ENCODE measurements at regions not wholly inside any gene's neighbourhood (a gene's known extent, or its start where the extent isn't known, plus 50 kb on each side); places are given as distances from the start of the nearest gene placed in this dataset.
"Not testable (repeated sequence)": the region's sequence is repeated elsewhere in the genome, so short reads cannot be mapped to it uniquely, and the experiment has no call there.

DNA sequence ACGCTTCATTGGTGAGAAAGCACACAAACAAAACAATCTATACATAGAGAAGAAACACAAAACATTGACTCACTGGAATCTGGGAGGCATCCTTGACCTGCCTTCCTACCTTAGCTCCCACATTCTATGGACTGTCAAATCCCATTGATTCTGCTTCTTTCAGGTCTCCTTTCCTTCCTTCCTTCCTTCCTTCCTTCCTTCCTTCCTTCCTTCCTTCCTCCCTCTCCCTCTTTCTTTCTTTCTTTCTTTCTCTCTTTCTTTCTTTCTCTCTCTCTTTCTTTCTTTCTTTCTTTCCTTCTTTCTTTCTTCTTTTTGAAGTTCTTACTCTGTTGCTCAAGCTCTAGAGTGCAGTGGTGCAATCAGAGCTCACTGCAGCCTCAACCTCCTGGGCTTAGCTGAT lies 108.0 kb upstream of the SGK1 start:
- not testable (repeated sequence) for DNase-seq (ENCODE audit: low read depth)

DNA sequence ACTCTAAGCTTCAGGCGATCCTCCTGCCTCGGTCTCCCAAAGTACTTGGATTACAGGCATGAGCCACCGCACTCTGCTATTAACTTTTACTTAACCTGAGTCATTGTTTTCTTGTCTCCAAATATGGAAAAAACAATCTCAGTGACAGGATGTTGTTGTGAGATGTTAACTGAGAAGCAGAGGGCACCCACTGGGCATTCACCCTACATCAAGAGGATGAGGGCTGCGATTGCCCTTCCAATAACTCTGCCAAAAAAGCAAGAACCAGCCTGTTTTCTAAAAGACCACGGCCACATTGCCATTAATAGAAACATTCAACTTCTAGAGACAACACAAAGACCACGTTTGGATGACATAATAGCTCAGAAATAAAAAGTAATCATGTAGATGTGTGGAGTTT lies 107.6 kb upstream of the SGK1 start:
- no peak for DNase-seq (ENCODE audit: low read depth)

DNA sequence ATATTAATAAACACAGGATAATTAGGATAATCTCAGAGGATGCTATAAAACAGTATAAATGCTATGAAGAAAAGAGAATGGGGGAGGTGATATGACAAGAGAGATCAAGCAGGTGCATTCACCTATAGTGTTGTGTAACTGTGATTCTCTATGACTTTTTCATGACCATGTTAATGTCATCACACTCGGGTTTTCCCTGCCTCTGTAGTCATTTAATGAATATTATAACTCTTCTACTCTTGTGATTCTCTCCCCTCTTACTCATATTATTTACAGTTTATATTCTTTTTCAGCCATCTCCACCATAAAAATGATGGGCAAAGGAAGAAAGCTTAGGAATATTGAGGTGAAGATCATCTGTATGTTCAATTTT lies 106.9 kb upstream of the SGK1 start:
- DNase-seq (ENCODE audit: low read depth), result no peak

DNA sequence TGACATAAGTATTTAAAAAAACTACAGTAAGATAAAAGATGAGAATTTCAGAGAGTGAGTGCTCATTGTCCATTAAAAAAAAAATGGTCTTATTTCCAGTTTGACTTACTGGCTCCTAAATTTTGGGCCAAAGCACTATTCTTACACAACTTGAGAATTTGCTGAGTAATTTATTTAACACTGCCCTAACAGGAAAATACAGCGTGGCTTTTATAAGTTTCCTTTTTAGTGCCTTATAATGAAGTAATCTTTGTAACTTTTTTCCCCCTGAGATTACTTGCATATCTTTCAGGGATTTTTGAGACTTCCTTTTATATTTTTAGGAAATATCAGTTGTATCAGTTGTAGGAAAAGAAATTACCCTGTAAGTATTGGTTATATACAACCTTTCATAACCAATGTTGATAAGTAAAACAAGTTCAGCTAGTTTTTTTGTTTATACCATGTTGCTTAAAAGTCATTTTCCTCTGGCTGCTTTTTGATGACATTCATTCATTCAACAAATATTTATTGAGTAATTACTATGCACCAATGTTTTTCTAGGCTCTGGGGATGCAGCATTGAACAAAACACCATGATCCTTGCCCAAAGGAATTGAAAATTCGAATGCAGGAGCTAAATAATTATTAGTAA lies 106.4 kb upstream of the SGK1 start:
- no peak for DNase-seq (ENCODE audit: low read depth)

DNA sequence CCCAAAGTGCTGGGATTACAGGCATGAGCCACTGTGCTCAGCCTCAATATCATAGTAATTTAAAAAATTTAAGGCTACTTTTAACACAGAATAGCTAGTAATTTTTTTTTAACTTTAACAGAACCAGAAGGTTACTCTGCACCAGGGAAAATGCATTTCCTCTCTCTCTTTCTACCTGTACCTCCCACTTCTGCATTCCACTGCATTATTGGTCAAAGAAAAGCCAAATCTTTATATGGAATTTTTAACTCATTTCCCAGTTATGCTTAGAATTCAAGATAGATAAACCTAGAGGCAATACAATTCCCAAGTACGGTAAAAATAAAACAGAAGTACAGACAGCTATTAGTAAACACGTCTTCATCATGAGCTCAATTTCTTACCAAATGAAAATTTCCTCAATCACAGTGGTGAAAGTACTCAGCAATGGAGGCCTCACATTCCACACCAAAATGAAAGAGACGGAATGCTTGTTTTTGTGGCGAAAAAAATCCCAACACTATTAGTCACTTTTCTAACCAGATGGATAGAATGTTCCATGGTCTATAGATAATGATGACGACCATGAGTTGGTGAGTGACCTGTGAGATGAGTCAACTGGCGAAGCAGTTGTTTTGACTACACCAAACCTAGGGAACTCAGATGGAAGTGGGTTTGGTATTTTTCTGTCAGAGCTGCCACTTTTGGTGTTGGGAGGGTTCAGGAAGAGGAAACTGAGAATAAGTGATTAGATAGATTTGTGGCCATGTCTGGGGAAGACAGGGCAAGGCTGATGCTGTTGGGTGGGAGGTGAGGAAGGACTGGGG lies 104.7 kb upstream of the SGK1 start:
- no peak for DNase-seq (ENCODE audit: low read depth)

DNA sequence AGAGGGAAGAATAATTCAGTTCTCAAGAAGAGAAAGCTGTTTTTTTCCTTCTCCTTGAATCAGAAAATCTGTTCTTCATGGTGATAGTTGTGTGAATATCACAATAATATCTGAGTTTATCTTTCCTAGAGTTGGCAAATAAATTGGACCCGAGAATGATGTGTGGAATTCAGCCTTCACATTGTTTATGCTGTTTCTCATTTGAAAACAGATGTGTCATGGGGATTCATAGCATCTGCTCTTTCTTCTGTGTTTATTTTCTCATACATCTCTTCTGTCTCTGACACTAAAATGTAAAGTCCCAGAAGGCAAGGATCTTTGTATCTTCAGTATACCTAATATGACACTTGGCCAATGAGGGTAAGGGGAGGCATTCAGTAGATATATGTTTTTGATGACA lies 103.6 kb upstream of the SGK1 start:
- no peak for DNase-seq (ENCODE audit: low read depth)

DNA sequence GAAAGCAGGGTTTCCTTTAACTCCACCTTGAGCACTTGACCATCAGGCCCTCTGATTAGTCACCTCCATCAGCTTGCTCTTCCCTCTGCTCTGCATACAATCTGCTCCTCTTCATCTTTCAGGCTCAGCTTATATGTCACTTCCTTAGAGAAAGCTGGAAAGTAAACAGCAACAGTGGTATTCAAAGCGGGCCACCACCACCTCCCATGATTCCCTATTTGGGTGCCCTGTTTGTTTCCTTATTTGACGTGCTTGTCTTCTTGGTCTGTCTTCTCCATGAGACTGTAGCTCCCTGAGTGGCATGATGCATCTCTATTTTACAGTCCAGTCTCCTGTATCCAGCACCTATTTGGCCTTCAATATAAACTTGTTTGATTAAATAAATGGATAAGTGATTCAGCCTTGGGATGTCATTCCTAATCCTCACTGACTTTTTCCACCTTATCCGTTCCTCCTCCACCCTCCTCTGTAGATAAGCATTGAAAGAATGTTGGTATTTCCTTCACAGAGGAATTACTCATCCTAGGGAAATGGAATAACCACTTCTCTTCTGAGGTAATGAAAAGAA lies 102.8 kb upstream of the SGK1 start:
- DNase-seq (ENCODE audit: low read depth), result no peak

DNA sequence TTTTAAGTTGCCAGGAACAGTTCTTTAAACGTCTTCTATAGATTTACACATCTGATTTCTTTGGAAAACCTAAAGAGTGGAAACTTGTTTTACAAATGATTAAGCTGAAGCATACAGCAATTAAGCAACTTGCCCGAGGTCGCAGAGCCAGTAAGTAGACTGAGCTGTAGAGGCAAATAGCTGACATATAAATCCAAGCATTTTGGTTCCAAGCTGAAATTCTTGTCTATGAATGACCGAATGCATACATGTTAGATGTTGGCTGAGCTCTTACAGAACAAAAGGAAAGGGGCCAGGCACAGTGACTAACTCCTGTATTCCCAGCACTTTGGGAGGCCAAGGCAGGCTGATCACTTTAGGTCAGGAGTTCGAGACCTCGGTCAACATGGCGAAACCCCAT lies 101.8 kb upstream of the SGK1 start:
- DNase-seq (ENCODE audit: low read depth), result no peak

DNA sequence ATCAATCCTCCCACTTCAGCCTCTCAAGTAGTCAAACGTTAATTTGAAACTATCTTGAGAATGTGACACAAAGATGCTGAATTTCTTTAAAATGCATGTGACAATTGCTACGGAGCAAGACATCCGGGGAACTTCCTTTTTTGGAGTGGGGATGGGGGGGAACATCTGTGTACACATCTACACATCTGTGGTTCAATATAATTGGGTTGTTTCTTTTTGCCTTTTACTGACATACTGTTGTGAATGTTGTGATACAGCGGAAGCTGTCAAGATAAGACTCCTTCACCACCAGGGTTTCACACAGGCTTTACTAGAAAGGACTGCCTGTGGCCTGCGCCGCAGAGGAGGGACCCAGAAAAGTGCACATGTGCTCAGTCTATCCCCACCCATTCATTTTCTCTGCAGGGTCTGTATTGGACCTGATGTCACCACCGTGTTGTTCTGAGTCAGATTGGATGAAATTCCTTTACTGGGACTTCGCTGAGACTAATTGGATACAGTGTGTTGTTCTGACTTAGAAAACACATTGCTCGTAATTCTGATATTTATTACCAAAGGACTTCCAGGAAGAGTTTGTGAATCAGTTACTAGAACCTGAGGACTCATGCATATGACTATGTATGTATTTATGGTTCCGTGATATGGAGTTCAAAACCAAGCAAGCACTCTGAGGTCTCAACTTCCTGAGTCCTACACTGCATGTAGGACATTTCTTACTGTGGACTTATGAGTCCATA lies 98.7 kb upstream of the SGK1 start:
- DNase-seq (ENCODE audit: low read depth), result no peak

DNA sequence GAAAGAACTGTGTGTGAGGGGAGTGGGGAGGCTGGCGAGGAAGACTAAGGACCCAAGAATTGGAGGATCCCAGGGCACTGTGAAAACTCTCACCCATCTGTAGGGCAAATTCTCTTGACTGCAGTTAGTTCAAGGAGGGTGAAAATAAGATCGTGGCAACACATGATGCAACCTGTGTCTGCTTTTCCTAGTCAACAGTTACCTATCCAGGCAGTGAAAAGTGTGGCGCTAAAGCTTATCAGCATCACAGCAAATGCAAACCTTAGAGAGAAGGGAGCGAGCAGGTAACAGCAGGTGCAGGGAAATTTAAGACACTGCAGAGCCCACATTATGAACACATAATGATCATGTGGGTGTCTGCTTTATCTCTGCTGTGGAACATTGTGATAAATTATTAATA lies 97.7 kb upstream of the SGK1 start:
- DNase-seq (ENCODE audit: low read depth), result no peak

DNA sequence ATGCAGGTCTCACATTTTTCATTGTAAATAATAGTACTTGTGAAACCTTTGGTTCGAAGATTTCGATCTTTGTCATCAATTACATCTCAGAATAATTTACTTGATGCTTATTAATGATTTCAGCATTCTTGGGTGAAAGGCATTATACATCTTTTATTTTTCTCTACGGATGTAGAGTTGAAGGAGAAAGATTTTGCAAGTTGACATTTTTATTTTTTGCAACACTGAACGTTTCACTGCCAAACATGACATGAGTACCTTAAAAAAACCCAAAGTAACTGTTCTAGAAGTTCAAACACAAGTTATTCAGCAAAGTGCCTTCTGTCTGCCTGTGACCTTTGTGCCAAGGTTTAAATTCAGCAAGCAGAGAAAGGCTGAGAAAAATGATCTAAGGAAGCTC lies 97.3 kb upstream of the SGK1 start:
- no peak for DNase-seq (ENCODE audit: low read depth)

DNA sequence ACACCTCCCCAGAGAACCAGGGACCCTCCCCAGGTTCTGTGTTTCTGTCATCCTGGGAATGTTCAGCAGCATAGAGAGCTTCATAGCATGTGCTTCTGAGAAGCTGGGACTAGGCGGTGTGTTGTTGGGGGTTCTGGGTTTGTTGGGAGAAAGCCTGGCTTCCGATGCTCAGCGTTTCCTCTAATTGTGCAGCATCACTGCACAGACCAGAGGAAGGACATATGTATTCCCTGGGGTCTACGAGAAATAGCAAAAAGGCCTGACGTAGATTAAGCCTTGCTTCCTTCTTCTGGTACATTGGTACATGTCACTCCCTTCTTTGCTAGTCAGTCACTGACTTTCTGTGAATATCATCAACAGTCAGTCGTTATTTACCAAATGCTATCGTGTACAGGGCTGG lies 96.9 kb upstream of the SGK1 start:
- DNase-seq (ENCODE audit: low read depth), result no peak

DNA sequence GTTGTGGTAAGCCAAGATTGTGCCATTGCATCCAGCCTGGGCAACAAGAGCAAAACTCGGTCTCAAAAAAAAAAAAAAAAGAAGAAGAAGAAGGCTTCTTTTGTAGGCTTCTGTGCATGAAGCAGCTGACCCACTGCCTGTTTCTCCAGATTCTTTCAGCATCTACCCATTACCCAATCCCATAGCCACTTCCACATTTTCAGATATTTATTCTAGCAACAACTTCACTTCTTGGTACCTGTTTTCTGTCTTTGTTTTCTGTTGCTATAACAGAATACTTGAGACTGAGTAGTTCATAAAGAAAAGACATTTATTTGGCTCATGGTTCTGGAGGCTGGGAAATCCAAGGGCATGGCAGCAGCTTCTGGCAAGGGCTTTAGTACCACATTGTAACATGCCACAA lies 95.3 kb upstream of the SGK1 start:
- no peak for DNase-seq (ENCODE audit: low read depth)

DNA sequence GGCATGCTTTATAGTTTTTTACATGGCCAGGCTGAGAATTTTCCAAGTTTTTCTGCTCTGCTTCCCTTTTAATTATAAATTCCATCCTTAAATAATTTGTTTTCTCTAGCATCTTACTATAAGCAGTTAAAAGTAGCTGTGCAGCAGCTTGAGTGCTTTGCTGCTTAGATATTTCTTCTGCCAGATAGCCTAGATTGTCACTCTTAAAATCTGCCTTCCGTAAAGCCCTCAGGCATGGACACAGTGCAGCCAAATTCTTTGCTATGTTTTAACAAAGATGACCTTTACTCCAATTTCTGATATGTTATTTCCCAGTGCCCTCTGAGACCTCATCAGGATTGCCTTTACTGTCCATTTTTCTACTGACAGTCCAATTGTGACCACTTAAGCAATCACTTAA lies 92.6 kb upstream of the SGK1 start:
- DNase-seq (ENCODE audit: low read depth), result no peak

DNA sequence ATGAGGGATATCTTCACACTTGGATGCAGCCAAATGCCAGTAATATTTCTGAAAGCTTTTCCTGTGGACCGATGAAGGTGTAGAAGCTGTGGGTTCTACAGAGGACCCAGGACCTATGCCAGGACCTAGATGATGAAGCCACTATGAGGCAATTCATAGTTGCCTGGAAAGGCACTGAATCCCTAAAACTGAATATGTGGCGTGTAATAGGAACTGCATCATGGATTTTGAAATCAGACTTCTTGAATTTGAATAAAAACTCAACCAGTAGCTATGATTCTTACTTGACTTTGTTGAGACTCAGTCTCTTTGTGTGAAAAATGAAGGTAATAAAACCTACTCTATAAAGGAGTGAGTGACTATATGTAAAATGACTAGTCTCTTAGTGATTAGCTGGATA lies 89.9 kb upstream of the SGK1 start:
- no peak for DNase-seq (ENCODE audit: low read depth)

DNA sequence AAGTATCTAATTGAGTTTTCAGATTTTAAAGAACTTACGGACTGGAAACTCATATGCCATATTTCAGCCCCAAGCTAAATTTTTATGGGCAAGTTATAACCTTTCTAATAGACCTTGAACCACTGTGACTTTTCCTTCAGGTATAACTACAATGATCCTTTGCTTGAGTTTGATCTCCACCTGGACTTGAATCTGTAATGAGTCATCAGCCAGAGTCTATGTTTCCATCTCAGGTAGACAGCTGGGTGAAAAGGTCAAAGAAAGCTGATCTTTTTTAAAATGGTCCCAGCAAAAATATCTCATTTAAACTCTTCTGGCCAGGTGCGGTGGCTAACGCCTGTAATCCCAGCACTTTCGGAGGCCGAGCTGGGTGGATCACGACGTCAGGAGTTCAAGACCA lies 88.4 kb upstream of the SGK1 start:
- no peak for DNase-seq (ENCODE audit: low read depth)

DNA sequence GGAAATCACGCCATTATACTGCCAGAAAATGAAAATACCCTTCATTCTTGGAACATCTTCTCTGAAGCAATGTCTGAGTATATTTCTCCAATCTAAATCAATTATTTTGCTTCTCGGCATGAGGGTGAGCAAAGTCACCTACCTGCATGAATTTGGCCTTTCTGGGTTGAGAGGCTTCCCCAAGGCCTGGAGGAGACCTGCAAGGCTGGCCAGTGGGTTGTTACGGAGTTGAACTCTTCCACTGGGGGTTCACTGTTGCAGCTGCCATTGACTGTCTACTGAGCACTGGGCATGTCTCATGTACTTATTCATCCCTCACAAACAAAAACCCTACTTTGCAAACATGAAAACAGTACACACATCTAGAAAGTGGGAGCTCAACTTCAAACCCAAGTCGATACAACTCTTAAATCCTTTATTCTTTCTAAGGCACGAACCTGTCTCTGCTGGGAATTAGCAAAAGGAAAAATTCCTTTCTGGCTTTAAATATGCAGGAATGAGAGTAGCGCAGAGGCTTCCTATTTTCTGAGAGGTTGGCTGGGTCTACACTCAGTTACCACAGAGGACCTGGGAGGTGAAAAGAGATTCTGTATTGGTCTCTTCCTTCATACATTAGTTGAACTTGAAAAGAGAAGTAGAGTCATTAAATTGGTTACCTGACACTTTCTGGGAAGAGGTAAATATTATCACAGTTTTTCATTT lies 87.6 kb upstream of the SGK1 start:
- DNase-seq (ENCODE audit: low read depth), result no peak

DNA sequence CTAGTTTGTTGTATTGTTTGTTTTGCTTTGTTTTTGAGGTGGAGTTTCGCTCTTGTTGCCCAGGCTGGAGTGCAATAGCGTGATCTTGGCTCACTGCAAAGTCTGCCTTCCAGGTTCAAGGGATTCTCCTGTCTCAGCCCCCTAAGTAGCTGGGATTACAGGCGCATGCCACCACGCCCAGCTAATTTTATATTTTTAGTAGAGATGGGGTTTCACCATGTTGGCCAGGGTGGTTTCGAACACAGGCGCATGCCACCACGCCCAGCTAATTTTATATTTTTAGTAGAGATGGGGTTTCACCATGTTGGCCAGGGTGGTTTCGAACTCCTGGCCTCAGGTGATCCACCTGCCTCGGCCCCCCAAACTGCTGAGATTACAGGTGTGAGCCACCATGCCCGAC lies 85.4 kb upstream of the SGK1 start:
- not testable (repeated sequence) for DNase-seq (ENCODE audit: low read depth)

DNA sequence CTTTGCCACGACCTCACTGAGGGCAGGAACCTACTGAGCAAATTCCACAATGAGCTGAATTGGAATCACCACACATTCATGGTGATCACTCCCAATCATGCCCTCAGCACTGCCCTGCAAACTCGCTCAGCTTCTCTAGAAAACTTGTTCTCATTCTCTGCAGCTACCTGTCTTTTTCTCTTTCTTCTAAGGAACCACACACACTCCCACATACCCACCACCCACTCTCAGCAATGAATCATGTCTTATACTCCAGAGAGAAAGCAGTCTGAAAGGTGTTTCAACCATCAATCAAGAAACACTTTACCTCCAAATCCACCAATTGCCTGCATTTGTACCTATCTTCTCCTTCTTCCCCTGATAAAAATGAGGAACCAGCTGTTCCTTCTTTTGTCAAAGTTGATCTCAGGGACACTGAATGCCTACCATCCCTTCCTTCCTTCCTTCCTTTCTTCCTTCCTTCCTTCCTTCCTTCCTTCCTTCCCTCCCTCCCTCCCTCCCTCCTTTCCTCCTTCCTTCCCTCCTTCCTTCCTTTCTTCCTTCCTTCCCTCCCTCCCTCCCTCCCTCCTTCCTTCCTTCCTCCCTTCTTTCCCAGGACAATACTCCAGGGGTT lies 84.6 kb upstream of the SGK1 start:
- DNase-seq (ENCODE audit: low read depth), result no peak

DNA sequence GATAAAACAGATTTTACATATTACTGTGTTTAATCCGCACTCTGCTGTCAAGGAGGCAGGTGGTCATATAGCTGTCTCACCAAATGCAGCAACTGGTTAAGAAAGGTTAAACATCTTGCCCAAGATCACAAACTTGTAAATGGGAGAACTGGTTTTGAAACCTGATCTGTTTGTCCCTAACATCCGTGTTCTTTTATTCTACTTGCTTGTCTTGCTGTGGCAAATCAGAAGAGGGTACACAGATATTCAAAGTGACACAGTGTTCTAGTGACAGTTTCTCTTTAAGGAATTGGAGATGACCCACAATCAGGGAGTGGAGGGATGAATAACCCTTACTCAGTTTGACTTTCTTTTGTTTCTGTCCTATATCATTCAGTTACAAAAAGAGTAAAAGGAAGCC lies 83.0 kb upstream of the SGK1 start:
- DNase-seq (ENCODE audit: low read depth), result no peak

DNA sequence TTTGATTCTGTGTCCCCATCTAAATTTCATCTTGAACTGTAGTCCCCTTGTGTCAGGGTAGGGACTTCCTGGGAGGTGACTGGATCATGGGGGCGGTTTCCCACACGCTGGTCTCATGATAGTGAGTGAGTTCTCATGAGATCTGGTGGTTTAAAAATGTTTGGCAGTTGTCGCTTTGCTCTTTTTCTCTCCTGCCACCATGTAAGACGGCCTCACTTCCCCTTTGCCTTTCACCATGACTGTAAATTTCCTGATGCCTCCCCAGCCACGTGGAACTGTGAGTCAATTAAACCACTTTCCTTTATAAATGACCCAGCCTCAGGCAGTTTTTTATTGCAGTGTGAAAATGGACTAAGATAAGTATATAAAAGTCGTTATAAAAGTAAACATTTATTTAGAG lies 80.5 kb upstream of the SGK1 start:
- no peak for DNase-seq (ENCODE audit: low read depth)

DNA sequence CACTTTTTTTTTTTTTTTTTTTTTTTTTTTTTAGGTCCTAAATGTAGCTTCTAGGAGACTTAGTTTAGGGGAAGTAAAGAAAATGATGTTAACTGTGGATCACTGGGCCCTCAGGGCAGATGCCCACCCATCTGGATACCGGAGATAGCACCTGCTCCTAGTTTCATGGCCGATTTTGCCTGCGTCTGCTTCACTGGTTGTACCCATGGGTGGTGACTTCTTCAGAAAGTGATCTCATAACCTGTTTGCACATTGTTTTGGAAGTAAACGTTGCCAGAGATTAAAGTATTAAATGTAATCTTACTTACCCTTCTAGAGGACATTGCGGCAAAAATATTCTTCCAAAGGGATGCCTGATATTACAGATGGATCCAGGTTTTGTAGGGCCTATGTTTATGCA lies 79.8 kb upstream of the SGK1 start:
- DNase-seq (ENCODE audit: low read depth), result no peak

All from activated T-cell treated with anti-CD3 and anti-CD28 coated beads for 48 hours (primary cell).